Stimulated activated CD4-positive, alpha-beta T cell treated with anti-CD3 and anti-CD28 coated beads, Interleukin-4, amount 100 ng/mL, for 1 hour (primary cell): ENCODE measurements at regions not wholly inside any gene's neighbourhood (a gene's known extent, or its start where the extent isn't known, plus 50 kb on each side); places are given as distances from the start of the nearest gene placed in this dataset.
"Not testable (repeated sequence)": the region's sequence is repeated elsewhere in the genome, so short reads cannot be mapped to it uniquely, and the experiment has no call there.

Experiments
- DNase-seq: peaks from one replicate; pipeline ENCODE4 v3.0.0-alpha.2; 2020

- DNase-seq, result no peak
Measured at GRCh38 chr18:39618265-39619003, 2052.8 kb upstream of the CELF4 start.

- no peak for DNase-seq
Measured at GRCh38 chr18:39611381-39612100, 2045.9 kb upstream of the CELF4 start.

- no peak for DNase-seq
Measured at GRCh38 chr18:39607034-39607433, 2041.4 kb upstream of the CELF4 start.

GRCh38 chr18:39604836-39605235 lies 2039.2 kb upstream of the CELF4 start:
- no peak for DNase-seq

- no peak for DNase-seq
Measured at GRCh38 chr18:39602131-39602530, 2036.5 kb upstream of the CELF4 start.

DNA sequence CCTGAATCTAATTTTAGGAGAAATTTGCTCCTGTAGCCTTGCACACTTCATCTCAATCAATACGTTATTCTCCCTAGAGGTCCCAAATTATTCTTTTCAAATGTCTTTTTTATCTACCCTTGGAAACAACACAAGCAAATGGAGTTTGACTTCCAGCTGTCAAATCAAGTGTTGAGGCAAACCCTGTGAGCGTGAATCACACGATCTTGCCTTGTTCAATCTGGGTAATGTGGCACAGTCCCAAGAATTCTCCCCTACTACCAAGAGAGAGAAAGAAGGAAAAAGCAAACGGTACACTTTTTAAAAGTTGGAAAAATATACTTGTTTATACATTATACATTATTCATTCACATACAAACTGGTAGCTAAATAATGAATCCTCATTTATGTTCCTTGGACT lies 2035.3 kb upstream of the CELF4 start:
- DNase-seq, result no peak

DNA sequence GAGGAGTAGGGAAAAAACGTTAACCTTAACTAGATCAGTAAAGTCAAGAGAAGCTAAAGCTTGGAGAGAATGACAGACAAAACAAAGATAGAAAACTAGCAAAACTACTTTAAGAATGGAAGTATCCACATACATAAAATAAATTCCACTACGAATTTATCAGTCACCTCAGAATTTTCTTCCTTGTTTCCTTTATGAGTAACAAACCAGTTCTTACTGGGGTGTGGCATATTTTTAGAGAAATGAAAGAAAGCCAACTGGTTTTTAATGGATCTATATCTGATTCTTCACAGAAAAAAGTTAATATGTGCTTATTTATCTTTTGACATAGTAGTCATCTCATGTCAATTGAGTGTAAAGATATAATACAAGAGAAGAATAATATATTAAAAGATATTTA lies 2033.7 kb upstream of the CELF4 start:
- no peak for DNase-seq

DNA sequence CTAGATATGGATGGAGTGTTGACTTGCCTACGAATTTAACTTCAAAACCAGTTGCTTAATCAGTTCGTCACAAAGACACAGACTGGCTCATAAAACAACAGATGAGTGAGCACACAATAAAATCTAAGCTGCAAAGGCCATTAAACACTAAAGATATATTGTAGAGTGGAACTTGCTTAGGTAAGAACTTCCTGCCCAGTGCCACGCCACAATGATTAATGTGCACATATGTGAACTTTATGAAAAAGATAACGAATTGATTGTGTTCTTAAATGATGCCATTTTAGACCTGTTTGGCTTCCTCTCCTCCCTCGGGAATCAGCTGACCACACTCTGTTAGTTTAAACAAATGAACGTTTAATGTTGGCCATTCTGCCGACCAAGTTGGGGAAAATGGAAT lies 2031.3 kb upstream of the CELF4 start:
- DNase-seq, result no peak

DNA sequence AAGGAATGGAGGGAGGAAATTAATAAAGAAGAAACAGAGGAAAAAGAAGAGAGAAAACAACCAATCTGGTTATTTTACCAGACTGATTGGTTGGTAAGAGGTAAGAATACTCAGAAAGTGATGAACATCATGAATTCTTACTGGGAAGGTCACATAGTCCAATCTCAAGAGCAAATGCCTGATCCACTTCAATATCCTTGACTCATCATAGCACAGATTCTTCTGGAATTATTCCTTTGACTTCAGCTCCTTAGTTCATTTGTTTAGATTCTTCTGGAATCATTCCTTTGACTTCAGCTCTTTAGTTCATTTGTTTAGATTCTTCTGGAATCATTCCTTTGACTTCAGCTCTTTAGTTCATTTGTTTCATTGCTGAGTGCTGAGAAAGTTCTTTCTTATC lies 2030.6 kb upstream of the CELF4 start:
- no peak for DNase-seq

DNA sequence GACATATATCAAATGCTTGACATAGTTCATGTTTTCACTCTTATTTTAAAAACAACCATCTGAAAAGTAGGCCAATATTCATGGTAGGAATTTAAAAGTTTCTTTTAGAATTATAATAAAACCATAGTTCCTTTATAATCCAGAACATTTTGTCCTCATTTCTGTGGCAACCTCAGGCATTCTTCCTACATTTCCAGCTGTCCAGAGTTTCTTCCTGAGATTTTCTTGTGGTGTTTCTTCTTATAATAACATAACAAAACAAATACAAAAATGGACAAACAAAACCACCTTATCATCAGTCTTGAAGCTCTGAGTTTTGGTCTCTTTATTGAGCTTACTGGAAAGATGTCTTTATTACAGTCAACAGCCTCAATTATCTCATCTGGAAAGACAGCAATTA lies 2028.6 kb upstream of the CELF4 start:
- DNase-seq, result no peak

GRCh38 chr18:39591649-39592048 lies 2026.1 kb upstream of the CELF4 start:
- DNase-seq, result no peak

- no peak for DNase-seq
Measured at GRCh38 chr18:39589496-39589895, 2023.9 kb upstream of the CELF4 start.

- DNase-seq, result no peak
Measured at GRCh38 chr18:39587586-39587985, 2022.0 kb upstream of the CELF4 start.

GRCh38 chr18:39586741-39587140 lies 2021.1 kb upstream of the CELF4 start:
- no peak for DNase-seq

- no peak for DNase-seq
Measured at GRCh38 chr18:39574897-39575296, 2009.3 kb upstream of the CELF4 start.

- DNase-seq, result no peak
Measured at GRCh38 chr18:39571511-39571910, 2005.9 kb upstream of the CELF4 start.

DNA sequence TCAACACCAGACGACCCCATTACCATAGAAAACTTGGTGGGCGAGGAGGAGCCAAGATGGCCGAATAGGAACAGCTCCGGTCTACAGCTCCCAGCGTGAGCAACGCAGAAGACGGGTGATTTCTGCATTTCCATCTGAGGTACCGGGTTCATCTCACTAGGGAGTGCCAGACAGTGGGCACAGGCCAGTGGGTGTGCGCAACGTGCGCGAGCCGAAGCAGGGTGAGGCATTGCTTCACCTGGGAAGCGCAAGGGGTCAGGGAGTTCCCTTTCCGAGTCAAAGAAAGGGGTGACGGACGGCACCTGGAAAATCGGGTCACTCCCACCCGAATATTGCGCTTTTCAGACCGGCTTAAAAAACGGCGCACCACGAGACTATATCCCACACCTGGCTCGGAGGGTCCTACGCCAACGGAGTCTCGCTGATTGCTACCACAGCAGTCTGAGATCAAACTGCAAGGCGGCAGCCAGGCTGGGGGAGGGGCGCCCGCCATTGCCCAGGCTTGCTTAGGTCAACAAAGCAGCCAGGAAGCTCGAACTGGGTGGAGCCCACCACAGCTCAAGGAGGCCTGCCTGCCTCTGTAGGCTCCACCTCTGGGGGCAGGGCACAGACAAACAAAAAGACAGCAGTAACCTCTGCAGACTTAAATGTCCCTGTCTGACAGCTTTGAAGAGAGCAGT lies 2000.1 kb upstream of the CELF4 start:
- DNase-seq, result not testable (repeated sequence)

DNA sequence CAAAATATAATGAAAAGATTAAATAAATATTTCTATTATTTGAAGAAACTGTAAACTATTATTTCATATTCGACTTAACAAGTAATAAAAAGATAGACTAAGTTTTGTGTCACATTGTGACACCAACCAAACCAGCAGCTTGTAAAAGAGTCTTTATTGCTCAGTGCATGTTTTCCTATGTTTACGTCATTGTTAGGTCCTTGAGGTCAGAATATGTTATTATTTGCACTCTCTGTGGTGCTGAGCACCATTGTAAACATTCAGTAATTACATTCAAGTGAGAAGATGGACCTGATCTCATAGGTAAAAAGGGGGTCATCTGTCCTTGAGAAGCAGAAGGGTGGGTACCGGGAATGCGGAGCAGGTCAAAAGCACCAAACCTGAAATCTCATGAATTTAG lies 1999.1 kb upstream of the CELF4 start:
- no peak for DNase-seq

GRCh38 chr18:39561126-39561525 lies 1995.5 kb upstream of the CELF4 start:
- DNase-seq, result no peak

DNA sequence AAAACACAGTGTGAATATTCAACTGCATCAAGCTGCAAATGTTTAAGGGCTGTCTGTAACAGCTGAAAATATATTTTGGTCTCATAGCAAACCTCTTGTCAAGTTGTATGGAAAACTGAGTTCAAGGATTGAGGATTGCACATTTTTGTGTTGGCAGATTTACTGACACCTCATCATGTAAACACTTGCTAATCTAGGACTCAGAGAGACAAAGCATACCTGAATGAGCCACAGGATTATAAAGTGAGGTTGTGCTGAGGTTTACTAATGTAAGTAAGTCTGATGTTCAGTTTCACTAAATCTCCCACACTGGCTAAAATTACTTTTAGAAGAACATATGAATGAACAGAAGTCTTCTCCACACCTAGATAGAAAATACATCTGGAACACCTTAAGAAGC lies 1993.1 kb upstream of the CELF4 start:
- DNase-seq, result no peak

GRCh38 chr18:39555496-39555895 lies 1989.9 kb upstream of the CELF4 start:
- DNase-seq, result no peak

DNA sequence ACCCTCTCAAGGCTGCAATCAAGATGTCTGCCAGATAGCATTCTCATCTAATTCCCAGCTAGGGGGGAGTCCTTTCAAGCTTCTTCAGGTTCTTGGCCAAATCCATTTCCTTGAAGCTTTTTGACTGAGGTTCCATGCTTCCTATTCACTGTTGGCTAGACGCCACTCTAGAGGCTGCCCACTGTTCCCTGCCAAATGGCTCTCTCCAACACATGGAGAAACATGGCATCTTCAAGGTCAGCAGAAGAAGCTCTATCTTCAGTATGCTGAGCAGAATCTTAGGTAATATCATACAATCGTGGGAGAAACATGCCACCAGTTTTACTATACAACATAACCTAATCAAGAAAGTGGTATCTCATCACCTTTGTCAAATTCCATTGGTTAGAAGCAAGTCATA lies 1985.1 kb upstream of the CELF4 start:
- DNase-seq, result no peak

DNA sequence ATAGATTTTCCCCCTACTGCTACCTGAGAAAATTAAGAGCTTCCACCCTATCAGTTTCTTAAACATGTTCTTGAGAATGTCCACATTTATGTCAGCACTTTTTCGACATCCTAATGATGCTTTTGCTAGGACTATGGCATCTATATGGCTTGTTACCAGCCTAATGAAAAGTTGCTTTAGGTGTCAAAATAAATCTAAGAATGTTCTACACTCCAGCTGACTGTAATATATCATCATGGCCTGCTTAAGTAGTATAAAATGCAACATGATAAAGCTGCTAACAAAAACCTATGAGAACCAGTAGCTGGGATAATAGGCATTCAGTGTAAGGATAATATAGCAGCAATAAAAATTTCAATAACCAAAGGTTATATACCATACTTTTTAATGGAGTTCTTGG lies 1983.5 kb upstream of the CELF4 start:
- no peak for DNase-seq

GRCh38 chr18:39531659-39532058 lies 1966.1 kb upstream of the CELF4 start:
- no peak for DNase-seq
